ENCODE measurements at regions not wholly inside any gene's neighbourhood (a gene's known extent, or its start where the extent isn't known, plus 50 kb on each side); places are given as distances from the start of the nearest gene placed in this dataset.

GRCh38 chr16:52167328-52167727, 379.6 kb downstream of the TOX3 start:
- TF ChIP-seq CTCF (IDR thresholded peaks at IDR 0.05), result no peak

GRCh38 chr16:52165961-52166360, 381.0 kb downstream of the TOX3 start:
- no peak for TF ChIP-seq CTCF (IDR thresholded peaks at IDR 0.05)

GRCh38 chr16:52149003-52149402, 397.9 kb downstream of the TOX3 start:
- TF ChIP-seq CTCF (IDR thresholded peaks at IDR 0.05), result no peak

- no peak for TF ChIP-seq CTCF (IDR thresholded peaks at IDR 0.05)
These were observed 405.1 kb downstream of the TOX3 start for GRCh38 chr16:52141871-52142270.

- TF ChIP-seq CTCF (IDR thresholded peaks at IDR 0.05), result no peak
These were observed 418.6 kb downstream of the TOX3 start for GRCh38 chr16:52128361-52128760.

GRCh38 chr16:52123842-52124241, 423.1 kb downstream of the TOX3 start:
- no peak for TF ChIP-seq CTCF (IDR thresholded peaks at IDR 0.05)

- no peak for TF ChIP-seq CTCF (IDR thresholded peaks at IDR 0.05)
These were observed 423.7 kb downstream of the TOX3 start for GRCh38 chr16:52123061-52123839.

- TF ChIP-seq CTCF (IDR thresholded peaks at IDR 0.05), result no peak
These were observed 429.8 kb downstream of the TOX3 start for GRCh38 chr16:52117171-52117570.

All from LNCAP (cell line).